GM19328 (cell line): ENCODE measurements at regions not wholly inside any gene's neighbourhood (a gene's known extent, or its start where the extent isn't known, plus 50 kb on each side); places are given as distances from the start of the nearest gene placed in this dataset.

Source experiments
- ATAC-seq: cut with Tn5 transposase; IDR thresholded peaks from one replicate; pipeline ENCODE4 v1.9.1; 2021; ENCODE audit warnings: mild to moderate bottlenecking, moderate library complexity; ENCODE audit not compliant: unreplicated experiment

- no peak for ATAC-seq
Measured at GRCh38 chr21:27220416-27220815, 253.5 kb upstream of the ADAMTS5 start.

DNA sequence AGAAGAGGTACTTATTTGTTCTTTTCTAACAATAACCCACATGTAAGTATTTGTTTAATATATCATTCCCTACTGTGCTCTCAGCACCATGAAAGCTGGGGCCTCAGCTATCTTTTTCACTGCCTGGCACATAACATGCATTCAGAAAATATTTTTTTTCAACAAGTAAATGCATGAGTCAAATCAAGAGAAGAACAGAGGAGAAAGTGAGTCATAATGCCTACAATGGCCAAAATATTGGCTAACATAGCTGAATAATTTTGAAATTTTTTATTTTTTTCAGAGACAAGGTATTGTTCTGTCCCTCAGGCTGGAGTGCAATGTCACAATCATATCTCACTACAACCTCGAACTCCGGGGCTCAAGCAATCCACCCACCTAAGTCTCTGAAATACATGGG is 252.2 kb upstream of the ADAMTS5 start:
- ATAC-seq = no peak

DNA sequence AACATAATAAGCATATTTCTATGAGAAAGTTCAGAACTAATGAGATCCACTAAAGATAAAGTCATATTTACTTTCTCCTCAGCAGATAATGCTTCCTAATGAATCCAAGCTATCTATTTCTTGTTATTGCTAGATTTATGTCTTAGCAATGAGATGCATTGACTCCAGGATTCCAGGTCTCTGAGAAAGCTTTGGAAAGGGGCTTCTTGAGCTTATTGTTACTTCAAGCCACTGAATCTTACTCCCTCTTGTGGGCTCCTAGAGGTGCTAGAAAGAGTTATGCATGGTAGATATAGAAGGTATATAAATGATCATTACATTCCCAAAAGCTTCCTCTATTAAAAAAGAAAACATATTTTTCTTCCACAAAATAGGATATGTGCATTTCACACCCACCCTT is 246.4 kb upstream of the ADAMTS5 start:
- ATAC-seq = no peak

- ATAC-seq = no peak
Measured at GRCh38 chr21:27212441-27212840, 245.6 kb upstream of the ADAMTS5 start.

DNA sequence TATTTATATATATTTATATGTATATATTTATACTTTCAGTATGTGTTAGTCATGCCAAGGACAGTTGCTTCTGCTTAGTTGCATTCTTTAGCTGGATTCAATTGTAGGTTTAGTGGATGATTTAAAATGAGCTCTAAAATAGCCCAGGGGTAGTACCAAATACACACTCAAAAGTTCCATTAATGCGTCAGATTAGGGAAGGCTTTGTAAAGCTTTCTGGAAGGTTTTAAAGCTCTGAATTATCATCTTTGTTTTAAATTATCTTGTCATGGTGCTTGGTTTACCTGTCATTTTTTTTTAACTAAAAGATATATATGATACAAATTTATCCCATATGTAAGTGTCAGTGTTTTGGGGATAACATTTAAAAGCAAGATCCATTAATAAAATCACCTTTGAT is 242.7 kb upstream of the ADAMTS5 start:
- ATAC-seq = no peak

DNA sequence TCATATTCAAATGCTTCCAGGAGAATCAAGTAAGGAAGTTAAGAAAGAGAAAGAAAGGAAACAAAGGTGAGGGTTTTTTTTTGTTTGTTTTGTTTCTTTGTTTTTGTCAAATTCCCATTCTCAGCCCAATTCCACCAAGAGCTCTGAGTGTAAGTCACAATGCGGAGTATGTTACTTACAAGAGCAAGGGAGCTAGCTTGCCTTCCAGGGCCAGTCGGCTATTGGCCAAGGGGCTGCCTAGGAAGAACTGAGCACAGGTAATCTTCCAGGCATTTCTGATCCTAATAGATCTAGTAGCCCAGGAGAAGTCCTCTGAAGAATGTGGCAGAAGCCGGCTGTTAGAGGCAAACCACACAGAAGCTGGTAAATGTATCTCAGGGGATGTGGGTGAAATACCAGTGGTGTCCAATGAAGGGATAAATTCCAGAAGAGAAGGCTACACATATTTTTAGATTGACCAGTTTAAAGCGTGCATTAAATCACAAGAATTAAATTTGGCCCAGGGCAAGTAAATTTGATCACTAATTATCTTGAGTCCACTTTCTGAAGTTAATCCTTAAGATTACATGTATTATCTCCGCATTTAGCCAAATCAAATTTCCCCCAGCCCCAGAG is 239.6 kb upstream of the ADAMTS5 start:
- no peak for ATAC-seq

GRCh38 chr21:27202301-27202700 is 235.4 kb upstream of the ADAMTS5 start:
- ATAC-seq = no peak

DNA sequence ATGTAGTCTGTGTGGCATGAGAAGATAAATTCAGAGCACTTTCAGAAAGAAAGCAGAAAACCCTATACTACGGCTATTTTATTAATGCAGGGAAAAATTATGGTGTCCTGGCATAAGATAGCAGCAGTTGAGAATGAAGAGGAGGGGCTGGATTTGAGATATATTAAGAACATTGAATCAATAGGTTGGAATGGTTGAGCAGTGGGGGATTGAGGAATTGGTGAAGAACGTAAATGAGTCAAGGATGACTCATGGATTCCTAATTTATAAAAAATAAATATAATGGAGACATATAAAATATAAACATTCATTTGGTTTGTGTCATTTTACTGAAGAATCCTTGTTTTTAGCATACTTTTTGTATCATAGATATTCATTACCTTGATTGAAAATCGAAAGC is 234.3 kb upstream of the ADAMTS5 start:
- ATAC-seq = no peak

DNA sequence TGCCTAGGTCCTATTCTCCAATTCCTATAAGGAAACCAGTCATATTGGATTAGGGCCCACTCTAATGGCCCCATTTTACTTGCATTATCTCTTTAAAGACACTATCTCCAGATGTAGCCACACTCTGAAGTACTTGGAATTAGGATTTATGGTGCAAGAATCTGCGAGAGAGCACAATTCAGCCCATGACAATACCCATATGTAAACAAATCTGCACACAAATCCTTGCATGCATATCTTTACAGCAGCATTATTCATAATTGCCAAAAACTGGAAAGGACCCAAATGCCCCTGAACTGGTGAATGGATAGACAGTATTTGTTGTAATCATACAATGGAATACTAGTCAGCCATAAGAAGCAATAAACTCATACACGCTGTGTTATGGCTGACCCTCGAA is 229.8 kb upstream of the ADAMTS5 start:
- ATAC-seq = no peak

DNA sequence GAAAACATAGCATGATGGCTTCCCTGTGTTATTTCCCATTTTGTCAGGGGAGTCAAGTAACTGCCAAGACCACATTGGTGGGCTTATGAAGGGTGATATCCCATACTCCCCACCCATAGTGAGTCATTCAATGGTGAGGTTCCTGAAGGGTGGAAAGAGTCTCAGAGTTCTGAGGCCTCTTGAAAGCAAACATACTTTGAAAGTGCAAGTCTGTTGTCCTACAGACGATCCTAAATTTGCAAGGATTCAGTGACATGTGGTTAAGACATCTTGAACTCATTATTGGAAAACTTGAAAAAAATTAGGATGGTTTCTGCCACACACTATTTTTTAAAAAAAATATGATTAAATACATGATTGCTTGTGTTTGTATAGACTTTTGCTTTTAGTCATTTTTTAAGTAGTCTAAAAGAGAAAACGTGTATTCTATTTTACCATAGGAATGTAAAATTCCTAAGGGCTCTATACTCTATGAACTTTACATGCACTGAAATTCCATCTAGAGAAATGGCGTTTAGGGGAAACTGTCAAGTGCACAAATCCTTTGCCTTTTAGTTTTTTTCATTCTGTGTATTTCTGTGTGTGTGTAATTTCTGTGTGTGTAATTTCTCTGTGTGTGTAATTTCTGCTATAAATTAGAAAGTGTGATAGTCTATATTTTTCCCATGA is 225.5 kb upstream of the ADAMTS5 start:
- no peak for ATAC-seq

DNA sequence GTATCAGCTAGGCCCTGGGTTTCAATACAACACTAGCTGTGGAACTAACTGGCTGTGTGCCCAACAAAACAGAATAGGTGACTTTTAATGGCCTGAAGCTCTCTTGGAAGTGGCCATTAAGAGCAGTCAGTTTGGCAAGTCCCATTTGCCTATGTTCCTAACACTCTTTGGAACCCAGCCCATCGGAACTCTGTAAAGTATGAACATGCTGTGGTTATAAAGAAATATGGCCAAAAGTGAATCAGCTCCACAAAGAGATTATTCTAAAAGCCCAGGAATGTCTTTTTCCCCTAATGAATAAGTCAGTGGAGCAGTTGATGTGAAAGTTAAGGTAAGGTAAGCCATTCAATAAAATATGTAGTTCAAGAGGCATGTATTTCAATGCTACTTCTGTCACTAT is 223.7 kb upstream of the ADAMTS5 start:
- ATAC-seq = no peak

DNA sequence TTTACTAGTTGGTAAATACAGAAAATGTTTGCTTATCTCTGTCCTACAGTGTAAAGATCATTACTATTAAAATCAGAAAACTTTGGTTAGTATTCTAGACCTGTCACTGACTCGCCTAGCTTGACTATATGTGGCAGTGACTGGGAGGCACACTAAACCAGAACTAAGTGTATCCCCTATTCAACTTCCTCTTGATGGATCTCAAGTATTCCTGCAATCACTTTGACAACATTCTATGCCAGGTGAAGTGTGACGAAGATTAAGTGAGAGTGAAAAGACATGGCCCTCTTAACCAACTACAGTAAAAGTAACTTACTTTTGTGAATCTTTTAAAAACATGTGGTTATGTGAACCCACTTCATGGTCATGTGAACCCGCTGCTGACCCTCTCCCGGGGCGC is 223.0 kb upstream of the ADAMTS5 start:
- no peak for ATAC-seq

GRCh38 chr21:27173053-27173452 is 206.2 kb upstream of the ADAMTS5 start:
- ATAC-seq = no peak

GRCh38 chr21:27171707-27172106 is 204.8 kb upstream of the ADAMTS5 start:
- no peak for ATAC-seq

DNA sequence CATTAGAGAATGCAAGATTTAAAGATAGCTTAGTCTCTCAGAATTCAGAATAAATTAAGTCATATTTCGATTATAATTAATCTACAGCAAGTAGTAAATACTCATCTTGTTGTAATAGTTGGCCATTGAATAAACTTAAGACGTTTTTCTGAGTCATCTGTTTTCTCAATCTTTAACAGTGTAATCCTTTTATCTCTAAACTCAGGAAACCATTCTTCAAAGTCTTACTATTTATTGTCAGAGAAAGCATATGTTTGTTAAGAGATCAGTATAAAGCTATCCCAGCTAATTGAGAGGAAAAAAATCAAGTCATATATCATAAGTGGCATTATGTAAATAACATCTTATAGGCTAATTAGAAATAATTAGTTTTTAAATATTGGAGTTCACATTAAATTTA is 201.2 kb upstream of the ADAMTS5 start:
- no peak for ATAC-seq

- no peak for ATAC-seq
Measured at GRCh38 chr21:27164208-27165177, 197.6 kb upstream of the ADAMTS5 start.

DNA sequence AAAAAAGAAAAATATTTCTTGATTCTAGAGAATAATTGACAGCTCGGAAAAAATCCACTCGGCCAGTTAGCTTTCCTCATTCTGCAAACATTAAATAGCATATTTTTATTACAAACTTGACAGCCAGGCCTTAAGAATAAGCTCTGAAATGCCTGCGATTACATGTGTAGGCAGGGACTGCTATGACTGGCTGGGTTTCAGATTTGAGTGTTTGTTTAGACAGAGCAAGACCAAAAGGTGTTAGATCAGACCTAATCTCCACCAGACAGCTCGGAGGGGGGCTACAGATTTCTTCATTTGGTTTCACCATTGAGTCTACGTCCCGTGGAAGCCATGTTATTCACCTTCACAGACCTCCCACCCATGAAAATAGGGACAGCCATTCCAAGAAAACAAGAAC is 192.1 kb upstream of the ADAMTS5 start:
- ATAC-seq = no peak

DNA sequence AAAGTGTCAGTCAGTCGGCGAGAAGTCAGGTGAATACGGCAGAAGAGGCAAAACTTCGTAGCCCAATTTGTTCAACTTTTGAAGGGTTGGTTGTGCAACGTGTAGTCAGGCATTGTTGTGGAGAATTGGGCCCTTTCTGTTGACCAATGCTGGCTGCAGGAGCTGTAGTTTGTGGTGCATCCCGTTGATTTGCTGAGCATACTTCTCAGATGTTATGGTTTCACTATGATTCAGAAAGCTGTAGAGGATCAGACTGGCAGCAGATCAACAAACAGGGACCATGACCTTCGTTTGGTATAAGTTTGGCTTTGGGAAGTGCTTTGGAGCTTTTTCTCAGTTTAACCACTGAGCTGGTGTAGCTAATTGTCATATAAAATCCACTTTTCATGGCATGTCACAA is 190.2 kb upstream of the ADAMTS5 start:
- ATAC-seq = no peak

- no peak for ATAC-seq
Measured at GRCh38 chr21:27156666-27157065, 189.8 kb upstream of the ADAMTS5 start.

- no peak for ATAC-seq
Measured at GRCh38 chr21:27155130-27155500, 188.2 kb upstream of the ADAMTS5 start.

GRCh38 chr21:27154451-27155129 is 187.7 kb upstream of the ADAMTS5 start:
- no peak for ATAC-seq
